HCT116 (cell line): ENCODE measurements at regions not wholly inside any gene's neighbourhood (a gene's known extent, or its start where the extent isn't known, plus 50 kb on each side); places are given as distances from the start of the nearest gene placed in this dataset.

Source experiments
- ATAC-seq: fragments of 200-7000 bp; cut with Tn5 transposase; 2 replicates; pipeline ENCODE4 v1.9.1; 2020; ENCODE audit warnings: mild to moderate bottlenecking, moderate library complexity
- BruUV-seq: library from RNA; stranded (reverse); fragments of 400-500 nt; replicated peaks from 2 replicates; lab custom pipeline; 2021; lab: Mats Ljungman, UMichigan
- CTCF ChIA-PET: fragments of 300-600 bp; sonication (Branson Sonifier 250); formaldehyde crosslinking; loops from one replicate; lab custom pipeline; 2021; ENCODE audit warnings: antibody characterized with exemption; lab: Charles Lee
- POLR2A ChIA-PET: fragments of 300-600, 350-600 bp; sonication (Branson Sonifier 250); formaldehyde crosslinking; loops from one replicate; lab custom pipeline; 2021; ENCODE audit warnings: antibody characterized with exemption; lab: Charles Lee
- RAD21 ChIA-PET, 2 experiments: fragments of 300-600 bp; sonication (Branson Sonifier 250); formaldehyde crosslinking; loops; one replicate each; lab custom pipeline; 2023; ENCODE audit warnings: low total read pairs in 2 of 2; ENCODE audit not compliant: uncharacterized antibody in 2 of 2, unreplicated experiment in 2 of 2, low non-redundant PET in 1 of 2; lab: Charles Lee
- DNase-seq: peaks from one replicate; pipeline ENCODE4 v3.0.0-alpha.2; 2010; ENCODE audit warnings: low read depth, low spot score
- H2AFZ ChIP-seq: fragments of 200-600 bp; shearing (Covaris generic), sonication (generic); 2 replicates; pipeline ENCODE4 v1.6.1; 2017; ENCODE audit warnings: low read depth, mixed run types, mixed read lengths, antibody characterized with exemption, low read length; ENCODE audit not compliant: poor library complexity, severe bottlenecking
- H3K27ac ChIP-seq: 2 replicates; pipeline ENCODE4 v1.5.1; 2012; ENCODE audit warnings: low read depth, low read length
- H3K27me3 ChIP-seq: fragments of 200-600 bp; sonication (generic); 2 replicates; pipeline ENCODE4 v1.6.1; 2016; ENCODE audit warnings: mixed run types, low read length, mixed read lengths; ENCODE audit not compliant: insufficient read depth
- H3K36me3 ChIP-seq, 2 experiments: fragments of 200-500 bp in 1 of 2; fragments of 200-600 bp in 1 of 2; sonication (Bioruptor generic) in 1 of 2; sonication (generic) in 1 of 2; 2 replicates each; pipeline versions ENCODE4 v1.5.1 to v1.6.1; 2014 to 2016; ENCODE audit warnings: low read length in 2 of 2, inconsistent platforms in 1 of 2, mixed read lengths in 1 of 2, mixed run types in 1 of 2; ENCODE audit not compliant: insufficient read depth in 2 of 2, control insufficient read depth in 1 of 2
- H3K4me1 ChIP-seq, 2 experiments: fragments of 200-600 bp in 1 of 2; sonication (generic) in 1 of 2; 2 replicates each; pipeline versions ENCODE4 v1.5.1 to v1.6.1; 2012 to 2017; ENCODE audit warnings: low read length in 2 of 2, inconsistent platforms in 1 of 2, mild to moderate bottlenecking in 1 of 2, mixed read lengths in 1 of 2, mixed run types in 1 of 2, moderate library complexity in 1 of 2; ENCODE audit not compliant: insufficient read depth in 2 of 2, control insufficient read depth in 1 of 2
- H3K4me2 ChIP-seq: fragments of 200-600 bp; sonication (generic); 2 replicates; pipeline ENCODE4 v1.6.1; 2017; ENCODE audit warnings: mixed run types, low read length, mixed read lengths
- H3K4me3 ChIP-seq, 2 experiments: fragments of 200-600 bp in 1 of 2; sonication (generic) in 1 of 2; replicated peaks in 1 of 2; 2 replicates each; pipeline ENCODE4 v1.5.1; 2011 to 2016; ENCODE audit warnings: low read length in 2 of 2, control low read depth in 1 of 2, low read depth in 1 of 2, mild to moderate bottlenecking in 1 of 2, mixed read lengths in 1 of 2, mixed run types in 1 of 2
- H3K79me2 ChIP-seq: fragments of 200-600 bp; sonication (generic); 2 replicates; pipeline ENCODE4 v1.6.1; 2017; ENCODE audit warnings: mild to moderate bottlenecking, mixed run types, low read length, moderate library complexity, mixed read lengths; ENCODE audit not compliant: insufficient read depth
- H3K9ac ChIP-seq: fragments of 200-600 bp; sonication (generic); 2 replicates; pipeline ENCODE4 v1.6.1; 2016; ENCODE audit warnings: low read length, mixed read lengths
- H3K9me2 ChIP-seq: fragments of 200-600 bp; sonication (generic), shearing (Covaris generic); 2 replicates; pipeline ENCODE4 v1.6.1; 2017; ENCODE audit warnings: mixed run types, mild to moderate bottlenecking, moderate library complexity; ENCODE audit not compliant: insufficient read depth
- H3K9me3 ChIP-seq, 2 experiments: fragments of 200-500 bp in 1 of 2; fragments of 200-600 bp in 1 of 2; sonication (Bioruptor generic) in 1 of 2; sonication (generic) in 1 of 2; 2 replicates each; pipeline ENCODE4 v1.6.1; 2014 to 2017; ENCODE audit warnings: low read length in 2 of 2, mixed read lengths in 2 of 2, inconsistent platforms in 1 of 2, low read depth in 1 of 2, mild to moderate bottlenecking in 1 of 2, mixed run types in 1 of 2, moderate library complexity in 1 of 2; ENCODE audit not compliant: control insufficient read depth in 1 of 2, insufficient read depth in 1 of 2
- H4K20me1 ChIP-seq: fragments of 200-600 bp; sonication (generic), shearing (Covaris generic); 2 replicates; pipeline ENCODE4 v1.6.1; 2017; ENCODE audit warnings: mixed run types, mild to moderate bottlenecking, moderate library complexity; ENCODE audit not compliant: insufficient read depth
- CBX3 ChIP-seq: IDR thresholded peaks from 2 replicates; pipeline ENCODE4 v1.6.1; 2012; ENCODE audit warnings: low read depth
- CEBPB ChIP-seq: IDR thresholded peaks from 2 replicates; pipeline ENCODE4 v1.6.1; 2012; ENCODE audit warnings: low read depth
- EGR1 ChIP-seq: IDR thresholded peaks from 2 replicates; pipeline ENCODE4 v1.6.1; 2012; ENCODE audit warnings: low read depth
- EZH2 ChIP-seq: fragments of 200-600 bp; sonication (generic); IDR thresholded peaks from 2 replicates; pipeline ENCODE4 v1.6.1; 2017; ENCODE audit warnings: antibody characterized with exemption, mixed run types
- FOSL1 ChIP-seq: IDR thresholded peaks from 2 replicates; pipeline ENCODE4 v1.6.1; 2012; ENCODE audit warnings: low read depth
- JUND ChIP-seq: IDR thresholded peaks from 2 replicates; pipeline ENCODE4 v1.6.1; 2012
- POLR2AphosphoS5 ChIP-seq: IDR thresholded peaks from 2 replicates; pipeline ENCODE4 v1.6.1; 2011; ENCODE audit warnings: mild to moderate bottlenecking, low read depth, low read length, moderate library complexity
- RAD21 ChIP-seq: IDR thresholded peaks from 2 replicates; pipeline ENCODE4 v1.6.1; 2012; ENCODE audit warnings: low read depth, mild to moderate bottlenecking
- ZNF274 ChIP-seq: fragments of 200-500 bp; sonication (Bioruptor generic); IDR thresholded peaks from 2 replicates; pipeline ENCODE4 v1.6.1; 2014; ENCODE audit warnings: mild to moderate bottlenecking, low read depth, low read length, inconsistent platforms
- intact Hi-C: fragments of 100-400 bp; cut with micrococcal nuclease; formaldehyde crosslinking; loops from 2 replicates; pipeline ENCODE4 v1.10.0; 2022
- TF ChIP-seq, protein P1 (sequence below), 3 experiments: fragments of 200-600 bp in 1 of 3; sonication (generic) in 1 of 3; IDR thresholded peaks in 2 of 3; conservative IDR thresholded peaks in 1 of 3; 2 replicates each; pipeline ENCODE4 v1.5.1; 2012 to 2017; ENCODE audit warnings: low read depth in 2 of 3, low read length in 2 of 3, antibody characterized with exemption in 1 of 3, borderline replicate concordance in 1 of 3, control low read depth in 1 of 3, mild to moderate bottlenecking in 1 of 3, mixed read lengths in 1 of 3, mixed run types in 1 of 3, moderate library complexity in 1 of 3; ENCODE audit not compliant: insufficient read depth in 1 of 3

DNA sequence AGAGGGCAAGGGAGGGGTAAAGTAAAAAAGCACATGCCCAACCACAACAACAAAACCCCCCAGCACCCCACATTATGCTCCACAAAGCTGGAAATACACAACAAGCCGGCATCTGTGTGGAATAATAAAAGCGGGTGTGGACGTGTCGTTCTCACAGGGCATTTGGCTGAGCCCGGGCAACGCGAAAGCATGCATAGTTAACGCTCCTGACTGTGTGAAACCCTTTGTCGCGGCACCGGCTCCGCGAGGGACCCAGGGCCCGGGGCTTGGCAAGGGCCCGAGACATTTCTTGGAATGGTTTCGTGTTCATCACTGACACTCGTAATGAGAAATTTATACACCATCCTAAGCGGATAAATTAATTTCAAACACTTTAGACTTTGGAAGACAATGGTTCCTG is 165.6 kb downstream of the INHBB start:
- RAD21 ChIA-PET, result no interaction called here
- H3K4me2 ChIP-seq, result no peak overlapping the region
- CTCF ChIA-PET, result no interaction called here

DNA sequence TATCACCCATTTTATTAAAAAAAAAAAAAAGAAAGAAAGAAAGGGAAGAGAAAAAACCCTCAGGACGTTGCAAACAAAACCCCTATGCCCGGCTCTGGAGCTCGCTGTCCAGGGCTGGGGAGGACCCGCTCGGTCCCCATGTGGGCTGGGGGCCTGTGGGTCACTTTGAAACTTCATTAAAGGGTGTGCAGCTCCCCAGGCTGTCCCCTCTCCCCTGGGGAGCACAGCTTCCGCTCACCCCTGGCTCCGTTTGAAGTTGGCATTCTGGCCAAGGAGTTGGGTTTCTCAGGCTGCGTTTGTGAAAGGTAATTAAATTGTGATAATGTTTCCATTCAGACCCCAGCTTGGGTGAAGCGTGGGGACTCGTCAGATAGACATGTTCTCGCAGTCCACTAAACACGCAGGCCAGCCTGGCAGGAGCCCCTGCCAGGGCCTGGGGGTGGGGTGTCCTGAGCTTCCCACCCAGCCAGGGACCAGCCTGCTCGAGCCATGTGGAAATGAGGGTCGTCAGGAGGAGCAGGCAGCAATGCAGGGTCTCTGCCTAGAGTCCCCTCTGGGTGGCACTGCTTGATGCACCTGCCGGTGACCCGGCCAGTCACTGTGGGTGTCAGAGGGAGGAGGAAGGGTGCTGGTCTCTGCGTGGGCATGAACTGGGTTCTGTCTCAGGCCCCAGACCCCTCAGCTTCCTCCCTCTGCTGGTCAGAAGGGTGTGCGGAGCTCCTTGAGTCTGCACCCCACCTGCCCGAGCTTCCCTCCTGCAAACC is 166.2 kb downstream of the INHBB start:
- RAD21 ChIA-PET, result interaction anchor here in 1 of 2 experiments (0.6 kb wide), 1 partner anchor 401 kb away, joined by 3 read pairs; no protein-coding TSS in a partner anchor
- no TSS peak for BruUV-seq

More for the DNA sequence above, 165.6 kb downstream of the INHBB start:
- Histone ChIP-seq H3K4me3 (no peak overlapping the region), H3K9me2 (no peaks in the 10 kb centered on the region), H3K27me3 (no peaks in the 10 kb centered on the region), H4K20me1 (no peaks in the 10 kb centered on the region), H3K27ac (no peak overlapping the region), H3K4me1 (peaks cover 5 to 6% of the 10 kb centered on the region in 2 experiments; a peak in 2 of 4 replicates), H3K36me3 (no peaks in the 10 kb centered on the region), H3K9ac (no peak overlapping the region), H3K79me2 (no peaks in the 10 kb centered on the region), H3K9me3 (no peaks in the 10 kb centered on the region), H2AFZ (no peak overlapping the region)
- intact Hi-C loops, result no loop called here
- TF ChIP-seq EZH2 (no peak), RAD21 (no peak), FOSL1 (no peak), CEBPB (no peak), ZNF274 (no peak), POLR2AphosphoS5 (no peak), CBX3 (no peak), JUND (no peak), EGR1 (no peak)
- DNase-seq, result no peak
- no TSS peak for BruUV-seq
- POLR2A ChIA-PET, result no interaction called here
- no peak for ATAC-seq

More for the DNA sequence above, 166.2 kb downstream of the INHBB start:
- H3K9ac ChIP-seq, result no peak overlapping the region
- no peaks in the 10 kb centered on the region for H3K27me3 ChIP-seq
- POLR2A ChIA-PET, result no interaction called here
- H4K20me1 ChIP-seq, result no peaks in the 10 kb centered on the region
- H2AFZ ChIP-seq, result no peak overlapping the region
- ATAC-seq, result no peak
- no peaks in the 10 kb centered on the region for H3K9me3 ChIP-seq
- no peaks in the 10 kb centered on the region for H3K79me2 ChIP-seq
- no peak for DNase-seq
- intact Hi-C loops, result no loop called here
- peaks cover 5 to 6% of the 10 kb centered on the region in 2 experiments; a peak in 2 of 4 replicates for H3K4me1 ChIP-seq
- TF ChIP-seq, protein P1, sequence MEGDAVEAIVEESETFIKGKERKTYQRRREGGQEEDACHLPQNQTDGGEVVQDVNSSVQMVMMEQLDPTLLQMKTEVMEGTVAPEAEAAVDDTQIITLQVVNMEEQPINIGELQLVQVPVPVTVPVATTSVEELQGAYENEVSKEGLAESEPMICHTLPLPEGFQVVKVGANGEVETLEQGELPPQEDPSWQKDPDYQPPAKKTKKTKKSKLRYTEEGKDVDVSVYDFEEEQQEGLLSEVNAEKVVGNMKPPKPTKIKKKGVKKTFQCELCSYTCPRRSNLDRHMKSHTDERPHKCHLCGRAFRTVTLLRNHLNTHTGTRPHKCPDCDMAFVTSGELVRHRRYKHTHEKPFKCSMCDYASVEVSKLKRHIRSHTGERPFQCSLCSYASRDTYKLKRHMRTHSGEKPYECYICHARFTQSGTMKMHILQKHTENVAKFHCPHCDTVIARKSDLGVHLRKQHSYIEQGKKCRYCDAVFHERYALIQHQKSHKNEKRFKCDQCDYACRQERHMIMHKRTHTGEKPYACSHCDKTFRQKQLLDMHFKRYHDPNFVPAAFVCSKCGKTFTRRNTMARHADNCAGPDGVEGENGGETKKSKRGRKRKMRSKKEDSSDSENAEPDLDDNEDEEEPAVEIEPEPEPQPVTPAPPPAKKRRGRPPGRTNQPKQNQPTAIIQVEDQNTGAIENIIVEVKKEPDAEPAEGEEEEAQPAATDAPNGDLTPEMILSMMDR (IDR thresholded peaks at IDR 0.05 in 2 of 3, conservative IDR thresholded peaks at IDR 0.05 in 1 of 3; ENCODE audit: borderline replicate concordance in 1 of 3, insufficient read depth in 1 of 3, low read depth in 2 of 3, low read length in 2 of 3), result 0 out of 6 replicates have a peak, but pooled peaks of 1 of the 3 experiments have one; percentile 10
- no peak for TF ChIP-seq EGR1
- TF ChIP-seq, all 23 proteins: peak for 1
- CTCF ChIA-PET, result interaction anchor here (1.3 kb wide), 1 partner anchor 41 kb away, joined by 3 read pairs; no protein-coding TSS in a partner anchor
- no peaks in the 10 kb centered on the region for H3K9me2 ChIP-seq
- no peaks in the 10 kb centered on the region for H3K36me3 ChIP-seq
- H3K27ac ChIP-seq, result no peak overlapping the region
- H3K4me2 ChIP-seq, result no peak overlapping the region
- no peak overlapping the region for H3K4me3 ChIP-seq
